ENCODE measurements at regions not wholly inside any gene's neighbourhood (a gene's known extent, or its start where the extent isn't known, plus 50 kb on each side); places are given as distances from the start of the nearest gene placed in this dataset.

GRCh38 chr11:36730761-36731160 lies 132.7 kb upstream of the RAG2 start:
- TF ChIP-seq CTCF (IDR thresholded peaks at IDR 0.05 in 2 of 3, conservative IDR thresholded peaks at IDR 0.05 in 1 of 3; ENCODE audit: control insufficient read depth in 2 of 3, extremely low read depth in 1 of 3, insufficient read depth in 1 of 3, low read depth in 3 of 3, low read length in 3 of 3), result no peak
- no peak for TF ChIP-seq YY1 (IDR thresholded peaks at IDR 0.05; ENCODE audit: low read depth, low read length)
- TF ChIP-seq EP300 (IDR thresholded peaks at IDR 0.05; ENCODE audit: borderline replicate concordance in 1 of 2, control insufficient read depth in 1 of 2, low read depth in 2 of 2, low read length in 2 of 2), result no peak
- no peak for TF ChIP-seq SP1 (IDR thresholded peaks at IDR 0.05; ENCODE audit: low read depth, low read length)
- TF ChIP-seq ZBTB33 (IDR thresholded peaks at IDR 0.05), result no peak
- no peak for TF ChIP-seq POLR2A (IDR thresholded peaks at IDR 0.05; ENCODE audit: low read depth, low read length)
- TF ChIP-seq, protein P1, sequence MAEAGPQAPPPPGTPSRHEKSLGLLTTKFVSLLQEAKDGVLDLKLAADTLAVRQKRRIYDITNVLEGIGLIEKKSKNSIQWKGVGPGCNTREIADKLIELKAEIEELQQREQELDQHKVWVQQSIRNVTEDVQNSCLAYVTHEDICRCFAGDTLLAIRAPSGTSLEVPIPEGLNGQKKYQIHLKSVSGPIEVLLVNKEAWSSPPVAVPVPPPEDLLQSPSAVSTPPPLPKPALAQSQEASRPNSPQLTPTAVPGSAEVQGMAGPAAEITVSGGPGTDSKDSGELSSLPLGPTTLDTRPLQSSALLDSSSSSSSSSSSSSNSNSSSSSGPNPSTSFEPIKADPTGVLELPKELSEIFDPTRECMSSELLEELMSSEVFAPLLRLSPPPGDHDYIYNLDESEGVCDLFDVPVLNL (IDR thresholded peaks at IDR 0.05; ENCODE audit: low read depth, low read length), result no peak
- TF ChIP-seq ATF7 (IDR thresholded peaks at IDR 0.05; ENCODE audit: low read depth), result no peak
- no peak for TF ChIP-seq KDM1A (IDR thresholded peaks at IDR 0.05; ENCODE audit: borderline replicate concordance)
- TF ChIP-seq BHLHE40 (IDR thresholded peaks at IDR 0.05; ENCODE audit: borderline replicate concordance in 1 of 2, low read depth in 2 of 2, low read length in 1 of 2), result no peak
- TF ChIP-seq TCF12 (IDR thresholded peaks at IDR 0.05; ENCODE audit: low read depth, low read length), result no peak
- TF ChIP-seq ATF3 (IDR thresholded peaks at IDR 0.05; ENCODE audit: borderline replicate concordance, extremely low read depth, low read depth, low read length), result no peak
- TF ChIP-seq BCL11A (IDR thresholded peaks at IDR 0.05; ENCODE audit: low read depth, low read length), result no peak

Measured in GM12878 (cell line).